ENCODE measurements at regions not wholly inside any gene's neighbourhood (a gene's known extent, or its start where the extent isn't known, plus 50 kb on each side); places are given as distances from the start of the nearest gene placed in this dataset.

DNA sequence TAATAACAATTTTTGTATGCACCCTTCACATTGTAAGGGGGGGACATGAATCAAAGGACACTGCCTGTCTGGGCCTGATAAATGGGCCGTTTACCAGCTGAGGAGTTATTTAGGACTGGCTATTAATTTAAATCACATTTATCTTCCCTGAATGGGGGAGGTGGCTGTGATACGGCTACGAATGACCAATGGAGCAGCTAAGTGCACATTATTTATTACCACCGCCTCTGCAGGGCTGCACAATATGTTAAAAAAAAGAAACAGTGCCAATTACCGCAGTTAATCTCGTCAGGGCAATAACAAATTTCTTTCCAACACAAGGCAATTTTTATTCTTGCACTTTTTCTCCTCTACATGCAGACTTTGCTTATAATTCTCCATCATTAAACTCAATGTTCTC, 318.4 kb downstream of the IRX2 start:
- Histone ChIP-seq H2BK12ac (ENCODE audit: low read depth, low read length) (no peak overlapping the region), H2BK15ac (ENCODE audit: low read length) (no peak overlapping the region), H2BK5ac (ENCODE audit: low read depth, low read length) (no peak overlapping the region), H4K5ac (ENCODE audit: insufficient read length, low read depth, low read length) (no peak overlapping the region), H3K27ac (ENCODE audit: low read depth, low read length) (no peak overlapping the region), H3K27me3 (replicated peaks in 1 of 4; ENCODE audit: control insufficient read depth in 3 of 4, extremely low read depth in 1 of 4, insufficient read depth in 3 of 4, low read length in 3 of 4) (no peaks in the 10 kb centered on the region), H3K56ac (replicated peaks; ENCODE audit: insufficient read length, low read depth, low read length) (no peak overlapping the region), H3K4me1 (replicated peaks in 1 of 4; ENCODE audit: control insufficient read depth in 3 of 4, insufficient read depth in 4 of 4, low read length in 3 of 4) (no peaks in the 10 kb centered on the region), H2AFZ (ENCODE audit: low read length) (no peak overlapping the region), H3K79me2 (ENCODE audit: control insufficient read depth in 1 of 2, insufficient read depth in 2 of 2, low read length in 2 of 2) (no peaks in the 10 kb centered on the region), H3K23me2 (ENCODE audit: low read depth, low read length) (no peaks in the 10 kb centered on the region), H3K4me2 (ENCODE audit: insufficient read depth in 1 of 2, low read depth in 2 of 2, low read length in 2 of 2) (no peak overlapping the region), H4K8ac (ENCODE audit: extremely low read depth, insufficient read depth, low read length) (no peak overlapping the region), H3K9ac (replicated peaks in 1 of 4; ENCODE audit: extremely low read depth in 1 of 4, low read depth in 3 of 4, low read length in 3 of 4) (no peak overlapping the region), H4K20me1 (replicated peaks in 1 of 2; ENCODE audit: control insufficient read depth in 1 of 2, insufficient read depth in 2 of 2, low read length in 2 of 2) (no peaks in the 10 kb centered on the region), H3K18ac (ENCODE audit: extremely low read depth, low read length) (no peak overlapping the region), H3K79me1 (ENCODE audit: low read depth, low read length) (no peaks in the 10 kb centered on the region), H2BK120ac (replicated peaks; ENCODE audit: low read depth, low read length) (no peak overlapping the region), H2BK20ac (ENCODE audit: low read length) (no peak overlapping the region), H3K4ac (replicated peaks; ENCODE audit: insufficient read length, low read depth, low read length) (no peak overlapping the region), H3K36me3 (ENCODE audit: control insufficient read depth in 2 of 4, insufficient read depth in 4 of 4, low read length in 3 of 4) (no peaks in the 10 kb centered on the region), H3K4me3 (ENCODE audit: extremely low read depth in 1 of 4, insufficient read depth in 2 of 4, low read depth in 3 of 4, low read length in 4 of 4) (no peak overlapping the region), H3K23ac (ENCODE audit: insufficient read length) (no peak overlapping the region), H4K91ac (replicated peaks; ENCODE audit: insufficient read length, low read length) (no peak overlapping the region), H2AK5ac (ENCODE audit: low read depth, low read length) (no peak overlapping the region), H3K9me3 (ENCODE audit: insufficient read depth in 2 of 2, low read depth in 1 of 2, low read length in 1 of 2) (peaks cover 15 to 28% of the 10 kb centered on the region in 2 experiments), H3K14ac (ENCODE audit: insufficient read length) (no peak overlapping the region)
- FAIRE-seq, result no peak
- POLR2A ChIA-PET (ENCODE audit: partially characterized antibody), result no interaction called here
- CTCF ChIA-PET (ENCODE audit: partially characterized antibody), result interaction anchor here (1.0 kb wide), 1 partner anchor 17 kb away, joined by 4 read pairs; no protein-coding TSS in a partner anchor
- WGBS, 2 experiments (ENCODE audit: extremely low coverage in 1 of 2, insufficient coverage in 1 of 2, insufficient read length in 1 of 2, insufficient replicate concordance in 2 of 2, low coverage in 1 of 2, low lambda C conversion rate in 2 of 2, missing lambda C conversion rate in 1 of 2), result 92% methylated on average over 6 of the region's 6 CpGs; no CpG with 5 or more reads in 1 of the 2 experiments
- no peak for TF ChIP-seq RXRA (IDR thresholded peaks at IDR 0.05; ENCODE audit: insufficient read depth, low read depth, low read length)
- TF ChIP-seq, protein P1, sequence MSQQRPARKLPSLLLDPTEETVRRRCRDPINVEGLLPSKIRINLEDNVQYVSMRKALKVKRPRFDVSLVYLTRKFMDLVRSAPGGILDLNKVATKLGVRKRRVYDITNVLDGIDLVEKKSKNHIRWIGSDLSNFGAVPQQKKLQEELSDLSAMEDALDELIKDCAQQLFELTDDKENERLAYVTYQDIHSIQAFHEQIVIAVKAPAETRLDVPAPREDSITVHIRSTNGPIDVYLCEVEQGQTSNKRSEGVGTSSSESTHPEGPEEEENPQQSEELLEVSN (IDR thresholded peaks at IDR 0.05), result no peak
- no peak for TF ChIP-seq POLR2AphosphoS5 (IDR thresholded peaks at IDR 0.05; ENCODE audit: low read depth, low read length)
- no peak for TF ChIP-seq MAFK (IDR thresholded peaks at IDR 0.05; ENCODE audit: low read depth, low read length)
- no peak for DNase-seq (ENCODE audit: low read depth in 1 of 2, low spot score in 2 of 2)

Data from H1 (cell line).